DND-41 (cell line): ENCODE measurements at regions not wholly inside any gene's neighbourhood (a gene's known extent, or its start where the extent isn't known, plus 50 kb on each side); places are given as distances from the start of the nearest gene placed in this dataset.

ENCODE experiments used
- ATAC-seq: fragments of 200-7000 bp; cut with Tn5 transposase; 3 replicates; pipeline ENCODE4 v1.9.1; 2021; ENCODE audit warnings: low read depth; ENCODE audit not compliant: insufficient read depth
- DNase-seq: peaks from one replicate; pipeline ENCODE4 v3.0.0-alpha.2; 2020
- H2AFZ ChIP-seq: 2 replicates; pipeline ENCODE4 v1.6.0; 2012; ENCODE audit warnings: low read depth, low read length
- H3K27ac ChIP-seq: 2 replicates; pipeline ENCODE4 v1.5.1; 2012; ENCODE audit warnings: low read length, inconsistent platforms
- H3K27me3 ChIP-seq: fragments of 200-600 bp; sonication (generic); 2 replicates; pipeline ENCODE4 v1.6.0; 2012; ENCODE audit warnings: low read length, mild to moderate bottlenecking, inconsistent platforms; ENCODE audit not compliant: insufficient read depth, poor library complexity
- H3K36me3 ChIP-seq: 2 replicates; pipeline ENCODE4 v1.5.1; 2012; ENCODE audit warnings: low read length, inconsistent platforms; ENCODE audit not compliant: insufficient read depth
- H3K4me1 ChIP-seq: 2 replicates; pipeline ENCODE4 v1.5.1; 2012; ENCODE audit warnings: mild to moderate bottlenecking, low read length; ENCODE audit not compliant: insufficient read depth
- H3K4me2 ChIP-seq: 2 replicates; pipeline ENCODE4 v1.6.0; 2012; ENCODE audit warnings: mild to moderate bottlenecking, moderate library complexity, low read length, inconsistent platforms; ENCODE audit not compliant: insufficient read depth
- H3K4me3 ChIP-seq, 2 experiments: fragments of 200-600 bp in 1 of 2; shearing (Covaris generic) in 1 of 2; 2 replicates each; pipeline ENCODE4 v1.5.1; 2012 to 2016; ENCODE audit warnings: inconsistent platforms in 2 of 2, low read length in 2 of 2, mild to moderate bottlenecking in 2 of 2, low read depth in 1 of 2, moderate library complexity in 1 of 2
- H3K79me2 ChIP-seq: 2 replicates; pipeline ENCODE4 v1.6.0; 2012; ENCODE audit warnings: low read length, inconsistent platforms; ENCODE audit not compliant: insufficient read depth
- H3K9ac ChIP-seq: 2 replicates; pipeline ENCODE4 v1.6.0; 2012; ENCODE audit warnings: low read depth, mild to moderate bottlenecking, inconsistent platforms, low read length, moderate library complexity
- H3K9me3 ChIP-seq: 2 replicates; pipeline ENCODE4 v1.5.1; 2012; ENCODE audit warnings: low read length, moderate library complexity, mild to moderate bottlenecking, inconsistent platforms; ENCODE audit not compliant: insufficient read depth, severe bottlenecking
- H4K20me1 ChIP-seq: 2 replicates; pipeline ENCODE4 v1.6.0; 2012; ENCODE audit warnings: low read length; ENCODE audit not compliant: insufficient read depth
- EZH2 ChIP-seq: IDR thresholded peaks from 3 replicates; pipeline ENCODE4 v1.6.1; 2012; ENCODE audit warnings: borderline replicate concordance, low read depth, mild to moderate bottlenecking, moderate library complexity, low read length, inconsistent platforms; ENCODE audit not compliant: severe bottlenecking
- TF ChIP-seq, protein P1 (sequence below): IDR thresholded peaks from 2 replicates; pipeline ENCODE4 v1.5.1; 2012; ENCODE audit warnings: borderline replicate concordance, low read length, moderate library complexity, mild to moderate bottlenecking; ENCODE audit not compliant: poor library complexity, severe bottlenecking; ENCODE audit errors: extremely low read depth

- H3K4me2 ChIP-seq = no peak overlapping the region
- no peak for DNase-seq
- no peaks in the 10 kb centered on the region for H4K20me1 ChIP-seq
- no peaks in the 10 kb centered on the region for H3K4me1 ChIP-seq
- H3K9me3 ChIP-seq = no peaks in the 10 kb centered on the region
- no peaks in the 10 kb centered on the region for H3K36me3 ChIP-seq
- H3K4me3 ChIP-seq = no peak overlapping the region
- H2AFZ ChIP-seq = no peak overlapping the region
- ATAC-seq = no peak
- H3K27ac ChIP-seq = no peak overlapping the region
- H3K9ac ChIP-seq = no peak overlapping the region
- H3K79me2 ChIP-seq = no peaks in the 10 kb centered on the region
- no peak for TF ChIP-seq EZH2
- TF ChIP-seq, protein P1, sequence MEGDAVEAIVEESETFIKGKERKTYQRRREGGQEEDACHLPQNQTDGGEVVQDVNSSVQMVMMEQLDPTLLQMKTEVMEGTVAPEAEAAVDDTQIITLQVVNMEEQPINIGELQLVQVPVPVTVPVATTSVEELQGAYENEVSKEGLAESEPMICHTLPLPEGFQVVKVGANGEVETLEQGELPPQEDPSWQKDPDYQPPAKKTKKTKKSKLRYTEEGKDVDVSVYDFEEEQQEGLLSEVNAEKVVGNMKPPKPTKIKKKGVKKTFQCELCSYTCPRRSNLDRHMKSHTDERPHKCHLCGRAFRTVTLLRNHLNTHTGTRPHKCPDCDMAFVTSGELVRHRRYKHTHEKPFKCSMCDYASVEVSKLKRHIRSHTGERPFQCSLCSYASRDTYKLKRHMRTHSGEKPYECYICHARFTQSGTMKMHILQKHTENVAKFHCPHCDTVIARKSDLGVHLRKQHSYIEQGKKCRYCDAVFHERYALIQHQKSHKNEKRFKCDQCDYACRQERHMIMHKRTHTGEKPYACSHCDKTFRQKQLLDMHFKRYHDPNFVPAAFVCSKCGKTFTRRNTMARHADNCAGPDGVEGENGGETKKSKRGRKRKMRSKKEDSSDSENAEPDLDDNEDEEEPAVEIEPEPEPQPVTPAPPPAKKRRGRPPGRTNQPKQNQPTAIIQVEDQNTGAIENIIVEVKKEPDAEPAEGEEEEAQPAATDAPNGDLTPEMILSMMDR = no peak
- H3K27me3 ChIP-seq = peaks cover 5% of the 10 kb centered on the region
Observed at GRCh38 chr4:173682609-173683008, 152.6 kb upstream of the HAND2 start.

GRCh38 chr4:173680278-173680677 is 150.2 kb upstream of the HAND2 start:
- H3K4me2 ChIP-seq = no peak overlapping the region
- peaks cover 5% of the 10 kb centered on the region for H3K27me3 ChIP-seq
- no peaks in the 10 kb centered on the region for H3K9me3 ChIP-seq
- H3K4me1 ChIP-seq = no peaks in the 10 kb centered on the region
- no peak for DNase-seq
- H3K4me3 ChIP-seq = no peak overlapping the region
- H3K9ac ChIP-seq = no peak overlapping the region
- ATAC-seq = no peak
- no peaks in the 10 kb centered on the region for H4K20me1 ChIP-seq
- TF ChIP-seq, protein P1 = no peak
- no peak for TF ChIP-seq EZH2
- H3K27ac ChIP-seq = no peak overlapping the region
- no peaks in the 10 kb centered on the region for H3K79me2 ChIP-seq
- no peak overlapping the region for H2AFZ ChIP-seq
- H3K36me3 ChIP-seq = no peaks in the 10 kb centered on the region

GRCh38 chr4:173675446-173675845 is 145.4 kb upstream of the HAND2 start:
- H3K9me3 ChIP-seq = no peaks in the 10 kb centered on the region
- no peak overlapping the region for H3K4me2 ChIP-seq
- H3K27ac ChIP-seq = no peak overlapping the region
- TF ChIP-seq EZH2 = no peak
- TF ChIP-seq, protein P1 = no peak
- ATAC-seq (no peak), DNase-seq (no peak)
- no peak overlapping the region for H3K4me3 ChIP-seq
- H3K27me3 ChIP-seq = peaks cover 3% of the 10 kb centered on the region
- H2AFZ ChIP-seq = no peak overlapping the region
- H3K36me3 ChIP-seq = no peaks in the 10 kb centered on the region
- no peaks in the 10 kb centered on the region for H4K20me1 ChIP-seq
- H3K4me1 ChIP-seq = no peaks in the 10 kb centered on the region
- no peaks in the 10 kb centered on the region for H3K79me2 ChIP-seq
- H3K9ac ChIP-seq = no peak overlapping the region

DNA sequence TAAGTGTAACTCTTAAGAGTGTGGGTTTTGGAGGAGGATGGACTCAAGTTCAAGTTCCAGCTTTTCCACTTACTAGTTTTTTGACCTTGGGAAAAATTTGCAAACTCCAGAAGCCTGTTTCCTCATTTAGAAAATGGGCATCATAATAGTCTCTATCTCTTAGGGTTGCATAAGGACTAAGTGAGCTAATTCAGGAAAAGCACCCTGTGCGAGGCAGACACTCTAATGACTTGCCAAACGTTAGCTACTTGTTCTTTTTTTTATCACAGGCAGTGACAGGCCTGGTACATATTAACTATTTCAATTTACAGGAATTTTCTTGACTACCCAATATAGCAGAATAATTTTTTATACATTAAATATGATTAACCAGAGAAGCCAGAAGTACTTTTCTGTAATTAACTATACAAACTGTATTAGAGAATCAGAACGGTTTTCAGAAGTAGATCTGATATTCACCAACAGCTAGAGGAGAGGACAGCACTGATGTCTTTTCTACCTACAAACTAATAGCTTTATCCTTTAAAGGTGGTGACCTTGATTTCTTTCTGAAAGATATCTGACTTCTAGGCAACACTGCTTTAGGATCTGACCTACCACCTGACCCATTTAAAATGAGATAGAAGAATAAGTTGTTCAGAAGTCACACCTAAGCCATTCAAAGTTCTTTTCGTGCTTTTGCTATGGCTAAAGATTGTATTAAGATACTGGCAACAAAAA is 139.6 kb upstream of the HAND2 start:
- Histone ChIP-seq H3K36me3 (no peaks in the 10 kb centered on the region), H3K4me1 (no peaks in the 10 kb centered on the region), H4K20me1 (no peaks in the 10 kb centered on the region), H3K4me2 (no peak overlapping the region), H3K9ac (no peak overlapping the region), H3K27me3 (peaks cover 6% of the 10 kb centered on the region), H3K27ac (no peak overlapping the region), H3K79me2 (no peaks in the 10 kb centered on the region), H3K4me3 (no peak overlapping the region), H3K9me3 (no peaks in the 10 kb centered on the region), H2AFZ (no peak overlapping the region)
- ATAC-seq (no peak), DNase-seq (no peak)
- TF ChIP-seq EZH2 = no peak
- TF ChIP-seq, protein P1 = no peak
